ENCODE measurements at regions not wholly inside any gene's neighbourhood (a gene's known extent, or its start where the extent isn't known, plus 50 kb on each side); places are given as distances from the start of the nearest gene placed in this dataset.

GRCh38 chr6:165766457-165766856 lies 103.4 kb upstream of the PDE10A start:
- TF ChIP-seq CTCF (IDR thresholded peaks at IDR 0.05; ENCODE audit: insufficient read depth, low read depth, low read length) = no peak
- TF ChIP-seq EZH2 (IDR thresholded peaks at IDR 0.05; ENCODE audit: insufficient read depth, low read length) = no peak
